Lower lobe of right lung (tissue), 2 donors: ENCODE measurements at regions not wholly inside any gene's neighbourhood (a gene's known extent, or its start where the extent isn't known, plus 50 kb on each side); places are given as distances from the start of the nearest gene placed in this dataset.
"Not testable (repeated sequence)": the region's sequence is repeated elsewhere in the genome, so short reads cannot be mapped to it uniquely, and the experiment has no call there.

Source experiments
- ATAC-seq, 2 donors: fragments of 200-7000 bp; cut with Tn5 transposase; one replicate each; pipeline ENCODE4 v1.9.1; 2020 to 2022; ENCODE audit warnings: mild to moderate bottlenecking in 2 of 2, moderate library complexity in 2 of 2
- DNase-seq: peaks from one replicate; pipeline ENCODE4 v3.0.0-alpha.2; 2020
- H3K27ac ChIP-seq: fragments of 200-600 bp; one replicate; pipeline ENCODE4 v1.8.0; 2022
- H3K27me3 ChIP-seq: fragments of 200-600 bp; one replicate; pipeline ENCODE4 v1.8.0; 2022; ENCODE audit warnings: low read depth
- H3K36me3 ChIP-seq: fragments of 200-600 bp; one replicate; pipeline ENCODE4 v1.8.0; 2022; ENCODE audit warnings: mild to moderate bottlenecking
- H3K4me1 ChIP-seq: fragments of 200-600 bp; one replicate; pipeline ENCODE4 v1.8.0; 2022
- H3K4me3 ChIP-seq: fragments of 200-600 bp; one replicate; pipeline ENCODE4 v1.8.0; 2022; ENCODE audit warnings: mild to moderate bottlenecking
- H3K9me3 ChIP-seq: fragments of 200-600 bp; one replicate; pipeline ENCODE4 v1.8.0; 2022
- CTCF ChIP-seq: fragments of 200-600 bp; IDR thresholded peaks from one replicate; pipeline ENCODE4 v1.8.0; 2022; ENCODE audit warnings: antibody characterized with exemption, mild to moderate bottlenecking
- intact Hi-C: fragments of 100-400 bp; cut with DNase I; formaldehyde crosslinking; loops from one replicate; pipeline ENCODE4 v1.11.0; 2022
- donor health status: DM: no; HTN: yes; CAD: no; lungs with severe emphysema.

GRCh38 chr10:78417425-78418370, 384.0 kb downstream of the RPS24 start:
- no peak for DNase-seq
- no peak for TF ChIP-seq CTCF

GRCh38 chr10:78419481-78420265, 386.0 kb downstream of the RPS24 start:
- no peak for TF ChIP-seq CTCF
- no peaks in the 10 kb centered on the region for H3K36me3 ChIP-seq
- ATAC-seq (peak; percentile 79 to 90), DNase-seq (peak; percentile 75)
- intact Hi-C loops, result no loop called here
- peaks cover 13% of the 10 kb centered on the region for H3K4me1 ChIP-seq
- H3K27me3 ChIP-seq, result no peaks in the 10 kb centered on the region
- no peak overlapping the region for H3K4me3 ChIP-seq
- no peak overlapping the region for H3K27ac ChIP-seq
- H3K9me3 ChIP-seq, result peaks cover under 1% of the 10 kb centered on the region

More at GRCh38 chr10:78417425-78418370, 384.0 kb downstream of the RPS24 start:
- peaks cover 13% of the 10 kb centered on the region for H3K4me1 ChIP-seq
- no peaks in the 10 kb centered on the region for H3K36me3 ChIP-seq
- H3K27me3 ChIP-seq, result no peaks in the 10 kb centered on the region
- H3K4me3 ChIP-seq, result no peak overlapping the region
- intact Hi-C loops, result no loop called here
- no peaks in the 10 kb centered on the region for H3K9me3 ChIP-seq
- ATAC-seq, result no peak
- H3K27ac ChIP-seq, result peak overlapping the region; percentile 6

GRCh38 chr10:78420946-78421735, 387.5 kb downstream of the RPS24 start:
- H3K27me3 ChIP-seq, result no peaks in the 10 kb centered on the region
- intact Hi-C loops, result no loop called here
- no peaks in the 10 kb centered on the region for H3K36me3 ChIP-seq
- H3K9me3 ChIP-seq, result peaks cover 7% of the 10 kb centered on the region
- ATAC-seq, result no peak
- TF ChIP-seq CTCF, result no peak
- peaks cover 11% of the 10 kb centered on the region for H3K4me1 ChIP-seq
- no peak overlapping the region for H3K27ac ChIP-seq
- no peak for DNase-seq
- H3K4me3 ChIP-seq, result no peak overlapping the region

GRCh38 chr10:78424050-78424449, 390.4 kb downstream of the RPS24 start:
- H3K27me3 ChIP-seq, H3K4me1 ChIP-seq, ATAC-seq, H3K36me3 ChIP-seq, intact Hi-C loops, H3K4me3 ChIP-seq, H3K27ac ChIP-seq, DNase-seq, H3K9me3 ChIP-seq: not testable (repeated sequence)

GRCh38 chr10:78424723-78425122, 391.1 kb downstream of the RPS24 start:
- Histone ChIP-seq H3K4me3 (no peak overlapping the region), H3K27me3 (no peaks in the 10 kb centered on the region), H3K4me1 (no peaks in the 10 kb centered on the region), H3K9me3 (peaks cover 7% of the 10 kb centered on the region), H3K27ac (no peak overlapping the region), H3K36me3 (no peaks in the 10 kb centered on the region)
- TF ChIP-seq CTCF, result peak; percentile 15
- DNase-seq (no peak), ATAC-seq (no peak)
- intact Hi-C loops, result no loop called here
